ENCODE measurements at regions not wholly inside any gene's neighbourhood (a gene's known extent, or its start where the extent isn't known, plus 50 kb on each side); places are given as distances from the start of the nearest gene placed in this dataset.

GRCh38 chr7:47040795-47041347, 541.0 kb downstream of the TNS3 start:
- no peak for DNase-seq

GRCh38 chr7:47039904-47040303, 542.0 kb downstream of the TNS3 start:
- DNase-seq: no peak

GRCh38 chr7:47039089-47039648, 542.7 kb downstream of the TNS3 start:
- no peak for DNase-seq

- no peak for DNase-seq
These were observed 543.3 kb downstream of the TNS3 start for GRCh38 chr7:47038621-47039020.

- no peak for DNase-seq
These were observed 544.3 kb downstream of the TNS3 start for GRCh38 chr7:47037607-47038006.

DNA sequence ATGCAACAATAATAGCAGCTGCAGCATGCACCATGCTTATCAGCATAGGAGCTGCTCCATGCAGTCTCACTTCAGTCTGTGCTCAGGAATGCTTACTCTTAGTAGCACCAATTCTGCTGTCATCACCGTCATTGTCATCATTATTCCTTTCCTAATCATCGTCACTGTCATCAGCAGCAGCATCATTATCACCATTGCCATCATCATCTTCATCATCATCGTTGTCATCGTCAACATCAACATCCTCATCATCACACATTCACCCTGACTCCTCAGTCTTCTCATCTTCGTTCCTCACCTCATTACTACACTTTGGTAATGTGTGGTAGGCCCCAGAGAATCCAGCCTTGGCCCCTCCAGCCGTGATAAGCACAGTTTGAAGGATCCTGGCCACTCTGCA, 545.0 kb downstream of the TNS3 start:
- no peak for DNase-seq

GRCh38 chr7:47035522-47035921, 546.4 kb downstream of the TNS3 start:
- no peak for DNase-seq

- no peak for DNase-seq
These were observed 547.7 kb downstream of the TNS3 start for GRCh38 chr7:47034180-47034579.

DNA sequence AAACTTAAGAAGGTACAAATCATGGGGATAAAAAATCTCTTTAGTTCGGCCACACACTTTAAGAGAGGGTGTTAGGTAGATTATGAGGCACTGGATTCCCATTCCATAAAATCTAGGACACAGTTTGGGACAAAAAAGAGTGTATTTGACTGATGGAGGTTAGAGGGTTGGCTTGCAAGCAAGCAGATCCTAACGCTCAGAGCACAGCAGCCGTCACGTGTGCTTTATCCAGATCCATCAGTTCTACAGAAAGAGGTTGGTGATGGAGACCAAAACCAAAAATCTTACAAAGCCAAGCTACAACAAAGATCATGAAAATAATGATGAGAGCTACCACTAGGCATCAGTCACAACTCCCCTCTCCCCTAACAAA, 549.4 kb downstream of the TNS3 start:
- DNase-seq: no peak

DNA sequence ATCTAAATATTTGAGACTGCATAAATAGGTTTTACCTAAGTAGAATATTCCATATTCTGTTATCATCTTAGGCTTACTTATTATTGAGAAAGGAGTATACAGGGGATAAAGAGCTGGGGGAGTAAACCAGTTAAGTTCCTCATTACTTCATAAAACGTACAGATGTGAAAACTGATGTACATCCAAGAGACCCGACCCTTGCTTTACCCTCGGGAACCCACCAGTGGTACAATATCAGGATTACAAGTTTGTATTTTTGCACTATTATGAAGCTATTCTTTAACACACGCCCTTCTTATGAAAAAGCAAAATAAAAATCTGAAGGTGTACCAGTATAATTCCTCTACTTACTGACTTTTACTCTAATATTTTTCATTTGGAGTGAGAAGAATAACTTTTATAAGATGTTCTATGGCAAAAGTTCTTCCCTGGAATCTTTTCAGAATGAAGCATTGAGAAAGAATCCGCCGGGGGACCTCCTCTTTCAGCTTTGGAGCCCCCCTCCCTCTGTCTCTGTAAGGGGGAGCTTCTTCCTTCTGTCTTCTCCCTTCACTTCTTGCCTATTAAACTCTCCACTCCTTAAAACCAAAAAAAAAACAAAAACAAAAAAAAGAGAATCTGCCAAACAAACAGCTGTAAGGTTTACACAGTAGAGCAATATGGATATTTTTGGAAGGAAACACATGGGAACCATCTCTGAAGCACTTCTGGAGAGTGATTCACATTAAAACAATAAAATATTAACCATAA, 550.0 kb downstream of the TNS3 start:
- DNase-seq: no peak

DNA sequence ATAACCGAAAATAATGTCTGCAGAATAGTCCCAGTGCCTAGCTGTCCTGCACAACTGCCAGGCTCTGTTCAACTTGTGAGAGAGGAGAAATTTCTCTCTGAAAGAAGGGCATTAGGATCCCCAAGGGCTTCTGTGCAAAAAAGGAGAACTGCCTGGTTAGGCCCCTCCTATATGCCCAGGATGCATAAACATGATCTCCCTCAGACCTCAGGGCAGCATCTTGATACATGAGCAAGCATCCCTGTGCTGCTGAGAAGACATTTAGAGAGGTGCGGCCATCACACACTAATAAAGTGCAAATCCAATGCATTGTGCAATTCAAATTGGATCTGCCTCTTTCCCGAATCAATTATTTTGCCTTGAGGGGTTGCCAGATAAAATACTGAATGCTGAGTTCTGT, 553.6 kb downstream of the TNS3 start:
- no peak for DNase-seq

DNA sequence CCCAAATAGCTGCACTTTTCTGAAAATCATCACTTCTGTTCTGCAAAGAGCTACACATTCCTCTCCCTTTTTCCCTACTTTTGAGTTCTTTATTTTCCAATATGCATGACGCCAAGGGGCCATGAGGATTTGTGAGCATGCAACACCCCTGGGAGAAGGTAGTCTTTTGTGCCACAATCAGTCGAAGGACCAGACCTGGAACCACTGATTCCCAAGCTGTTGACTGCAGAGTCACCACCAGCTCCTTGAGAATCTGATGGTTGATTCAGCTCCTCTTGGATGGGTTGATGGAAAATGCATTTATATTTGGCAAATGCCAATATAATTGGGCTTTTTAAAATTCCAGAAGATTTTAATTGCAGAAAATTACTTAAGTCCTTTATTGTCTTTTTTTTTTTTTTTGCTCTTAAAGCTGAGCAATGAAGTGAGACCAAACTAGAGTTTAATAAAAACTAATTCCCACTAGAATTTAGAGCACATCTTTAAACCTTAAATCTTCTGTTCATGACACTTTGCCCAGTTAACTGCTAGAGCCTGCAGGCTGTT, 554.1 kb downstream of the TNS3 start:
- no peak for DNase-seq

DNA sequence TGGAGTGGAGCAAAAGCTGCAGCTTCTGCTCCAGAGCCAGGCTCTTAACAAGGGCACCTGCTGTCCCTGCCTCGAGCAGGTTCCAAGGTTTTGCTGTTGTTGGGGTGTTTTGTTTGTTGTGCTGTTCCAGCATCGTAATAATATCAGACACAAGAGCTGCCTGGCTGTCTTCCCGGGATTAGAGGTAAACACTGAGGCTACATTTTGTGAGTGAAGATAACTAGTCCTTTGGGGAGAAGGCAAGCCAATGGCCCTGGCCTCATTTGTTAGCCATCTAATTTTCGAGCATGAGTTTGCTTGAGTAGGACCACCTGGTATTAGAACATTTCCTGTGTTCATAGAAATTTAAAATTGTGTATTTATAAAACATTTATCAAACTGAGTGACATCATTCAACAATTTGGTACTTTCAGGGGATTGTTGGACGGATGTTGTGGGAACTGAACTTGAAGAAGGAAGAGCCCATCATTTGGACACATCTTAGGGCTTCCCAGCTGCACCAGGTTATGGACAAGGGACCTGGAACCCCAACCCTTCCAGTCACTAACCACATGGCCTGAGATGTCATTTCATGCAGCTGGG, 555.0 kb downstream of the TNS3 start:
- no peak for DNase-seq

DNA sequence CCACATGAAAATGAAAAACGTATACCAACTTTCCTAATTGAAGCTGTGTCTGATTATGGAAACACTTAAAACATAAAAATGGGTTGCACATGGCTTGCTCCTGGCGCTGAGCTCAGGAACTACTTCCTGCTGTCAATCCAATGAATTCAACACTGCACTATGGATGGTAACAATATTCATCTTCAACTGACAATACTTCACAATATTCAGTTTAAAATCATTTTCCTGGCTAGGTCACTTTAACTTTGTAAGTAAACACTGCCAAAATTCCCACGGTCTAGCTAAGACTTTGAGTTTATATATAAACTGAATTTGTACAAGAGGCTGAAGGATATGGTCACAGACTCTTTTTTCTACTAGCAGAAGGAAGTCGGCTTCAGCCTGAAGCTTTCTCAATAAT, 556.9 kb downstream of the TNS3 start:
- DNase-seq: no peak

GRCh38 chr7:47008461-47008860, 573.5 kb downstream of the TNS3 start:
- DNase-seq: no peak

DNA sequence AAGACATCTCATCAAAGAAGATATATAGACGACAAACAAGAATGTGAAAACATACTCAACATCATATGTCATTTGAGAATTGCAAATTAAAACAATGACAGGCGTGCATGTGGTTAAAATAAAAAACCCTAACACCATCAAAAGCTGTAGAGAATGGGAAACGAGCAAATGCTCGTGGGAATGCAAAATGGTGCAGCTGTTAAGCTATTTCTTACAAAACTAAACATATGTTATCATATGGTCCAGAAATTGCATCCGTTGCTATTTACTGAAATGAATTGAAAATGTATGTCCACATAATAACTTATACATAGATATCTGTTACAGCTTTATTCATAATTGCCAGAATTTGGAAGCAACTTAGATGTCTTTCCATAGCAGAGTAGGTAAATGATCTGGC, 574.4 kb downstream of the TNS3 start:
- DNase-seq: no peak

DNA sequence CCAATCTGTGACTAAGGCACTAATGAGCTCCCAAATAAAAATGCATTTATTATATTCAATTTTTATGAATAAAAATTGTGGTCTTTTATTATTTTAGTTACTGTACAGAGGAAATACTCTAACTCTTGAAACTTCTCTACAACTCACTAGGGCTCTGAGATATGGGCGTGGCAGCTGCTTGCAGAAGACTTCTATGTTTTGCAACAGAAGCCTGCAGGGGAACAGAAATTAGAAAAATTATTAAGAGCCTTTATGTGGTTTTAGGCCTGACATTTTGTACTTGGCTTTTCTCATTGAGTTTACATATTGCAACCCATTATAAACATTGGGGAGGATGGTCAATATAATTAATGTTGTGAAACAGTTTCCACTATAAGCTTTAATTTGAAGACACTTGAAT, 581.4 kb downstream of the TNS3 start:
- no peak for DNase-seq

- no peak for DNase-seq
These were observed 582.0 kb downstream of the TNS3 start for GRCh38 chr7:46999866-47000265.

DNA sequence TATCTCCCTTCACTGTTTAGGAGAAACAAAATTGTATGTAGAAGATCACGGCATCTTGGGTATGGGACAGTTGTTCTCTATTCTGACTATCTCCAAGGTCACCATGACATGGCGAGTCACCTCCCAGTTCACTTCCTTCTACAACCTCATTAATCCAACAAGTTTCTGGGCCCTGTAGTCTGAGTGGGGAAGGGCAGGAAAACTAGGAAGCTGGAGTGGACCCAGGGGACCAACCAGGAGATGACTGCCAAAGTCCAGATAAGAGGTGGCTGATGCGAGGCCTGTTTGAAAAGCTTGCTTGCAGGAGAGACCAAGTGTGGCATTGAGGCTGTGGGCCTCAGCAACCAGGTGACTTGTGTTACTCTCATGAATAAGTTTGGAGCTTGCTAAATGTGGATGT, 584.9 kb downstream of the TNS3 start:
- no peak for DNase-seq

DNA sequence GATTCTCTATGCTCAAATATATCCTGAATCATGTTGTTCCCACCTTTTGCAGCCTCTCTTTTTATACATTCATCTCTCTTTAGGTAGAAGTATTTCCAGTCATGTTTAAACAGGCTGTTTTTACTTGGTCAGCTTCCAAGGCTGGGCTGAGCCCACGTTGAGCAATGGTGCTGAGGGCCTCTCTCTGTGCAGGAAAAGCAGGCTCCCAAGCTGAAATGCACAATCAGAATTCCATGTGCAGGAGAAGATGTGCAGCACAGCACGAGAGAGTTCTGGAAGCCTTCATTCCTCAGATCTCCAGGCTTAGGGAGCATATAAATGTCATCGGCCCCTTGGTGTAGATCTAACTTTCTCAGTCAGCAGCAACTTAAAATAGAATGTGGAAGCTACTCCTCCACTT, 588.5 kb downstream of the TNS3 start:
- DNase-seq: no peak

DNA sequence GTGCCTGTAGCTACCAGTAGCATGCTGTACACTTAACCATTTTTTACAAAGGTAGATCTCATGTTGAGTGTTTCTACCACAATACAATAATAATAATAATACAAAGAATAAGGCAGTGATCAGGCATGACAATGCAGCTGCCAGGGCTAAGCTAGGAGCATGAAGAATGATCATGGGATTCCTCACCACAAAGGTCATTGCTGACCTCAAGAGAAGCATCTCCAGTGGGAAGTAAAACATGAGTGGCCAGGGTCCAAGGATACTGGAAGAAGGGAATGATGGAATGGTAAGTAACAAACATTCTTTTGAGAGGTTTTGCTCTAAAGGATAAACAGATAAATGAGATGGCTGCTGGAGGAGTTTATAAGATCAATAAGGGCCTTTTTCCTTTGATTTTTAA, 591.1 kb downstream of the TNS3 start:
- DNase-seq: no peak

- DNase-seq: no peak
These were observed 592.7 kb downstream of the TNS3 start for GRCh38 chr7:46989247-46989646.

DNA sequence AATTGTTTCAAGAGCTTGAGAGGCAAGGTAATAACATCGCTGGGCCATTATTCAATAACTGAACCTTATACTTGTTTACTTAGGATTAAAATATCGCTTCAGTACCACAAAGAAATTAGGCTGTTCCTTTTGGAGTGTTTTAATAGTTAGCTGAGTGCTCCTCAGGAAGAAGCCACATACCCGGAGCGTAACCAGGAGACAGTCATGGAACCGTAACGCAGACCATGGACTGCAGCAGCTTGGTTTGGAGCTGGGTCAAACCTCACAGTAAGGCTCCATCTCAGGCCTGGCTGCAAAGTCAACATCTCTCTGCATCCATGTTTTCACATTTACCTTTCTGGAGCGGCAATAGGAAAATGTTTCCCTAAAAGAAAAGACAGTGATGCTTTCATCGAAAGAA, 599.0 kb downstream of the TNS3 start:
- no peak for DNase-seq

DNA sequence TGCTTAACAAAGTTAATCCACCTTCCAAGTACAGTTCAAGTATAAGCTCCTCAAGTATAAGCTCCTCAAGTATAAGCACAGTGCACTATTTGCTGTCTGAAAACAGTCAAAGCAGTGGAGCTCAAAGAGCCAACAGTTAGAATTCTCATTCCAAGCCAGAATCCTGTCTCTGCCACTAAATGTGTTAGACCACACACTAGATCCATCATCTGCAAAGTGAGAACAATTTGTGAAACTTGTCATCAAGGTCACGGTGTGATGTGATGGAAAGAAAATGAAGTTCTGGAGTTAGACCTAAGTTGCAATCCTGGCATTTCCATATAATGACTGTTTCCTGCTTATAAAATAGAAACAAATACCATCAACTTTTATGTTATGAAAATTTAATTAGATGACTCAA, 602.5 kb downstream of the TNS3 start:
- no peak for DNase-seq
